ENCODE measurements at regions not wholly inside any gene's neighbourhood (a gene's known extent, or its start where the extent isn't known, plus 50 kb on each side); places are given as distances from the start of the nearest gene placed in this dataset.

GRCh38 chrX:129115104-129115503 is 408.2 kb downstream of the SMARCA1 start:
- FAIRE-seq = no peak
- H2AFZ ChIP-seq (ENCODE audit: control insufficient read depth, low read length) = no peak overlapping the region
- TF ChIP-seq CTCF (optimal IDR thresholded peaks at IDR 0.05 in 1 of 3, IDR thresholded peaks at IDR 0.05 in 1 of 3, conservative IDR thresholded peaks at IDR 0.05 in 1 of 3; ENCODE audit: extremely low read depth in 1 of 3, insufficient read depth in 2 of 3, low read length in 3 of 3) (peak in 2 of 3 experiments; percentile 8 to 15), EZH2 (IDR thresholded peaks at IDR 0.05; ENCODE audit: low read length) (no peak)
- H3K4me1 ChIP-seq (ENCODE audit: control insufficient read depth, extremely low read depth, insufficient read depth, low read length) = no peaks in the 10 kb centered on the region
- H3K9ac ChIP-seq (ENCODE audit: control insufficient read depth, extremely low read depth, insufficient read depth, low read length) = no peak overlapping the region
- no peaks in the 10 kb centered on the region for H3K27me3 ChIP-seq (ENCODE audit: control insufficient read depth, extremely low read depth, insufficient read depth, low read length)
- H3K9me3 ChIP-seq (ENCODE audit: control insufficient read depth, low read depth, low read length) = no peaks in the 10 kb centered on the region
- H3K27ac ChIP-seq (ENCODE audit: control insufficient read depth, insufficient read depth, low read length) = no peak overlapping the region
- no peaks in the 10 kb centered on the region for H4K20me1 ChIP-seq (ENCODE audit: control insufficient read depth, extremely low read depth, insufficient read depth, low read length)
- dilution Hi-C loops (cut with MboI; ENCODE audit: extremely low pct_ligation_motif_present, low sequenced_read_pairs) = no loop called here
- DNase-seq (ENCODE audit: low read depth, low spot score) = no peak
- H3K4me3 ChIP-seq (ENCODE audit: control insufficient read depth in 2 of 3, extremely low read depth in 1 of 3, insufficient read depth in 2 of 3, low read depth in 1 of 3, low read length in 3 of 3) = no peak overlapping the region
- H3K9me1 ChIP-seq (ENCODE audit: control insufficient read depth, extremely low read depth, insufficient read depth, low read length) = no peaks in the 10 kb centered on the region
- no peaks in the 10 kb centered on the region for H3K79me2 ChIP-seq (ENCODE audit: control insufficient read depth, insufficient read depth, low read length)
- no peaks in the 10 kb centered on the region for H3K36me3 ChIP-seq (ENCODE audit: control insufficient read depth in 2 of 2, extremely low read depth in 1 of 2, insufficient read depth in 2 of 2, low read length in 2 of 2)
- no peak overlapping the region for H3K4me2 ChIP-seq (ENCODE audit: control insufficient read depth, extremely low read depth, insufficient read depth, low read depth, low read length)

GRCh38 chrX:129111081-129111798 is 412.1 kb downstream of the SMARCA1 start:
- H4K20me1 ChIP-seq (ENCODE audit: control insufficient read depth, extremely low read depth, insufficient read depth, low read length) = no peaks in the 10 kb centered on the region
- TF ChIP-seq CTCF (optimal IDR thresholded peaks at IDR 0.05 in 1 of 3, IDR thresholded peaks at IDR 0.05 in 1 of 3, conservative IDR thresholded peaks at IDR 0.05 in 1 of 3; ENCODE audit: extremely low read depth in 1 of 3, insufficient read depth in 2 of 3, low read length in 3 of 3) (no peak), EZH2 (IDR thresholded peaks at IDR 0.05; ENCODE audit: low read length) (no peak)
- no peak overlapping the region for H3K4me2 ChIP-seq (ENCODE audit: control insufficient read depth, extremely low read depth, insufficient read depth, low read depth, low read length)
- dilution Hi-C loops (cut with MboI; ENCODE audit: extremely low pct_ligation_motif_present, low sequenced_read_pairs) = no loop called here
- FAIRE-seq = no peak
- H3K79me2 ChIP-seq (ENCODE audit: control insufficient read depth, insufficient read depth, low read length) = no peaks in the 10 kb centered on the region
- no peak overlapping the region for H3K9ac ChIP-seq (ENCODE audit: control insufficient read depth, extremely low read depth, insufficient read depth, low read length)
- no peak overlapping the region for H3K4me3 ChIP-seq (ENCODE audit: control insufficient read depth in 2 of 3, extremely low read depth in 1 of 3, insufficient read depth in 2 of 3, low read depth in 1 of 3, low read length in 3 of 3)
- no peak overlapping the region for H3K27ac ChIP-seq (ENCODE audit: control insufficient read depth, insufficient read depth, low read length)
- no peak overlapping the region for H2AFZ ChIP-seq (ENCODE audit: control insufficient read depth, low read length)
- no peak for DNase-seq (ENCODE audit: low read depth, low spot score)
- no peaks in the 10 kb centered on the region for H3K9me1 ChIP-seq (ENCODE audit: control insufficient read depth, extremely low read depth, insufficient read depth, low read length)
- H3K4me1 ChIP-seq (ENCODE audit: control insufficient read depth, extremely low read depth, insufficient read depth, low read length) = no peaks in the 10 kb centered on the region
- no peaks in the 10 kb centered on the region for H3K36me3 ChIP-seq (ENCODE audit: control insufficient read depth in 2 of 2, extremely low read depth in 1 of 2, insufficient read depth in 2 of 2, low read length in 2 of 2)
- no peaks in the 10 kb centered on the region for H3K9me3 ChIP-seq (ENCODE audit: control insufficient read depth, low read depth, low read length)
- no peaks in the 10 kb centered on the region for H3K27me3 ChIP-seq (ENCODE audit: control insufficient read depth, extremely low read depth, insufficient read depth, low read length)

All from keratinocyte (primary cell).